ENCODE measurements at regions not wholly inside any gene's neighbourhood (a gene's known extent, or its start where the extent isn't known, plus 50 kb on each side); places are given as distances from the start of the nearest gene placed in this dataset.

DNA sequence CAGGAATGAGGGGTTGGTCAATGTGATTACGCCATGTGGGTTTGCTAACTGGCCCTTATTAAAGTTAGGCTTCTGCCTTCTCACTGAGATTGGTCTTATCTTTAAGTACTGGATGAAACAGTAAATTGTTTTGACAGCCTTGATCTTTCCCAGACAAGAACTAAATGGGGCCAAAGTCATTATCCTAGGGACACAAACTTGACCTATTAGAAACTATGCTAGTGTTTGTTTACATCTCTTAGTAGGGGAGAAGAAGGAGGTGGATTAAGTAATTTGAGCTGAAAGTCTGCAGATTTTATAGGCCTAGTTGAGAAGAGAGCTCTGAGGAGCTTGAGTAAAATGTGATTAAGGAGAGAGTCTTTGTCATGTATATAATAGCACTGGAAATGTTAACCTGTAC lies 386.9 kb downstream of the HTR7 start:
- Histone ChIP-seq H3K9ac (ENCODE audit: low read length) (no peak overlapping the region), H3K79me2 (ENCODE audit: low read length) (no peaks in the 10 kb centered on the region), H3K9me3 (ENCODE audit: low read length) (no peaks in the 10 kb centered on the region), H3K9me2 (replicated peaks; ENCODE audit: low read length) (no peaks in the 10 kb centered on the region), H3K4me3 (ENCODE audit: low read length) (no peak overlapping the region), H3K4me1 (ENCODE audit: insufficient read depth, low read length) (no peaks in the 10 kb centered on the region), H2AFZ (ENCODE audit: low read length) (no peak overlapping the region), H3K27ac (ENCODE audit: low read length) (no peak overlapping the region), H4K20me1 (ENCODE audit: low read length) (no peaks in the 10 kb centered on the region), H3K4me2 (ENCODE audit: low read length) (no peak overlapping the region), H3F3A (ENCODE audit: low read length, unreplicated experiment) (no peaks in the 10 kb centered on the region), H3K27me3 (ENCODE audit: low read length) (no peaks in the 10 kb centered on the region), H3K36me3 (ENCODE audit: low read depth, low read length) (no peaks in the 10 kb centered on the region)
- ATAC-seq: no peak
- TF ChIP-seq EZH2phosphoT487 (IDR thresholded peaks at IDR 0.05; ENCODE audit: borderline replicate concordance, low read length) (no peak), EZH2 (IDR thresholded peaks at IDR 0.05; ENCODE audit: low read length, unreplicated experiment) (no peak)
- TF ChIP-seq, protein P1, sequence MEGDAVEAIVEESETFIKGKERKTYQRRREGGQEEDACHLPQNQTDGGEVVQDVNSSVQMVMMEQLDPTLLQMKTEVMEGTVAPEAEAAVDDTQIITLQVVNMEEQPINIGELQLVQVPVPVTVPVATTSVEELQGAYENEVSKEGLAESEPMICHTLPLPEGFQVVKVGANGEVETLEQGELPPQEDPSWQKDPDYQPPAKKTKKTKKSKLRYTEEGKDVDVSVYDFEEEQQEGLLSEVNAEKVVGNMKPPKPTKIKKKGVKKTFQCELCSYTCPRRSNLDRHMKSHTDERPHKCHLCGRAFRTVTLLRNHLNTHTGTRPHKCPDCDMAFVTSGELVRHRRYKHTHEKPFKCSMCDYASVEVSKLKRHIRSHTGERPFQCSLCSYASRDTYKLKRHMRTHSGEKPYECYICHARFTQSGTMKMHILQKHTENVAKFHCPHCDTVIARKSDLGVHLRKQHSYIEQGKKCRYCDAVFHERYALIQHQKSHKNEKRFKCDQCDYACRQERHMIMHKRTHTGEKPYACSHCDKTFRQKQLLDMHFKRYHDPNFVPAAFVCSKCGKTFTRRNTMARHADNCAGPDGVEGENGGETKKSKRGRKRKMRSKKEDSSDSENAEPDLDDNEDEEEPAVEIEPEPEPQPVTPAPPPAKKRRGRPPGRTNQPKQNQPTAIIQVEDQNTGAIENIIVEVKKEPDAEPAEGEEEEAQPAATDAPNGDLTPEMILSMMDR (conservative IDR thresholded peaks at IDR 0.05; ENCODE audit: low read depth, low read length): no peak
- intact Hi-C loops (cut with micrococcal nuclease): no loop called here
- BruUV-seq (replicated peaks): no TSS peak
- POLR2A ChIA-PET (ENCODE audit: unreplicated experiment): no interaction called here
- DNase-seq: no peak
- CTCF ChIA-PET: no interaction called here

DNA sequence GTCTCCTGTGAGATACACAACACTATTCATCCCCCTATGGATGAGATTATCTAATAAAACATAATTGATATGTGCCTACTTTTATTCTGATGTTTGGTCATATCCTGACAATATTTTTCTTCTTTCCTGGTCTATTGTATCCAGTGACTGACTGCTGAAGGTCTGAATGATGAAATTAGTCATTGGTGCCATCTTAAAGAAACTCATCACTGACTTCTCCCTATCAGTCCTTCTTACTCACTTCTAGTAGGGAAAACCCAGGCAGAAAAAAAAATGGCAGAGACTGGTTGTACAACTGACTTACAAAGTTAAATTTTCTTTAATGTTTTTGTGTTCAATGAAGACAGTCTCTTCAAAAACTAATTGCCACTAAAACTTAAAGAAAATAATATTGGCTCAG lies 377.4 kb downstream of the HTR7 start:
- TF ChIP-seq, protein P1 (conservative IDR thresholded peaks at IDR 0.05; ENCODE audit: low read depth, low read length): no peak
- TF ChIP-seq EZH2phosphoT487 (IDR thresholded peaks at IDR 0.05; ENCODE audit: borderline replicate concordance, low read length) (no peak), EZH2 (IDR thresholded peaks at IDR 0.05; ENCODE audit: low read length, unreplicated experiment) (no peak)
- Histone ChIP-seq H2AFZ (ENCODE audit: low read length) (no peak overlapping the region), H3K79me2 (ENCODE audit: low read length) (no peaks in the 10 kb centered on the region), H3F3A (ENCODE audit: low read length, unreplicated experiment) (no peaks in the 10 kb centered on the region), H3K4me3 (ENCODE audit: low read length) (no peak overlapping the region), H3K4me2 (ENCODE audit: low read length) (no peak overlapping the region), H3K36me3 (ENCODE audit: low read depth, low read length) (no peaks in the 10 kb centered on the region), H3K27ac (ENCODE audit: low read length) (no peak overlapping the region), H3K9me3 (ENCODE audit: low read length) (no peaks in the 10 kb centered on the region), H3K27me3 (ENCODE audit: low read length) (no peaks in the 10 kb centered on the region), H3K4me1 (ENCODE audit: insufficient read depth, low read length) (peaks cover 8% of the 10 kb centered on the region), H4K20me1 (ENCODE audit: low read length) (no peaks in the 10 kb centered on the region), H3K9me2 (replicated peaks; ENCODE audit: low read length) (no peaks in the 10 kb centered on the region), H3K9ac (ENCODE audit: low read length) (no peak overlapping the region)
- CTCF ChIA-PET: no interaction called here
- no TSS peak for BruUV-seq (replicated peaks)
- DNase-seq (no peak), ATAC-seq (no peak)
- POLR2A ChIA-PET (ENCODE audit: unreplicated experiment): no interaction called here
- intact Hi-C loops (cut with micrococcal nuclease): no loop called here

DNA sequence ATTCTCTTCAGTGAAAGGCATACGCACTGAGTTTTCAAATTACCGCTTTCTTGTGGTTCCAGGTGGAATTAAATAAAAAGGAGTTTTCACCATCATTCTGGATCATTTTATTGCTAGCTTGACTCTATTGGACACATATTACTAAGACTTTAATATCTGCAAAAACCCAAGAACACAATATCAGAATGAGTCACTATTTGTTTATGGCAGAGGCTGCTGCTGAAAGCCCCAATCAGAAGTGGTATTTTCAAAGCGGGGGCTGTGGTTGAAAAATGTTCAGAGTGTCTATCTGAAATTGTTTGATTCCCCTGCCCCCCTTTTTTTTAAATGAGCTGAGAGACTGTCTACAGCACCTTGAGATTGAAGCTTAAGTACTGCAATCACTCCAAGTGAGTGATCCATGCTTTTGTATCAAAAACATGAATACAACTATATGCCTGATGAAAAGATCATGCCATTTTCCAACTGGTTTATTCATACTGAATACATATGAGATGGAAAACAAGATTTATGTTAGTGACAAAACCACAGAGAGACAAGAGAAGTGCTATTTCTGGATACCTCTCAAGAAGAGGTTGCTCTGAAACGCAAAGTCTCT lies 376.4 kb downstream of the HTR7 start:
- CTCF ChIA-PET: no interaction called here
- intact Hi-C loops (cut with micrococcal nuclease): no loop called here

More for the DNA sequence above, 376.4 kb downstream of the HTR7 start:
- H3K79me2 ChIP-seq (ENCODE audit: low read length): no peaks in the 10 kb centered on the region
- H4K20me1 ChIP-seq (ENCODE audit: low read length): no peaks in the 10 kb centered on the region
- H3K4me1 ChIP-seq (ENCODE audit: insufficient read depth, low read length): peaks cover 8% of the 10 kb centered on the region
- H3K9me3 ChIP-seq (ENCODE audit: low read length): no peaks in the 10 kb centered on the region
- DNase-seq (peak; percentile 26), ATAC-seq (peak; percentile 38; the same call in 1 of the 2 replicates)
- H3K9ac ChIP-seq (ENCODE audit: low read length): no peak overlapping the region
- no peak overlapping the region for H3K4me3 ChIP-seq (ENCODE audit: low read length)
- H3K27ac ChIP-seq (ENCODE audit: low read length): no peak overlapping the region
- POLR2A ChIA-PET (ENCODE audit: unreplicated experiment): interaction anchor here (0.6 kb wide), 1 partner anchor 411 kb away, joined by 3 read pairs; no protein-coding TSS in a partner anchor
- no peaks in the 10 kb centered on the region for H3K36me3 ChIP-seq (ENCODE audit: low read depth, low read length)
- no peaks in the 10 kb centered on the region for H3K9me2 ChIP-seq (replicated peaks; ENCODE audit: low read length)
- H2AFZ ChIP-seq (ENCODE audit: low read length): no peak overlapping the region
- no peak for TF ChIP-seq EZH2phosphoT487 (IDR thresholded peaks at IDR 0.05; ENCODE audit: borderline replicate concordance, low read length)
- TF ChIP-seq EZH2 (IDR thresholded peaks at IDR 0.05; ENCODE audit: low read length, unreplicated experiment): no peak
- TF ChIP-seq, protein P1 (conservative IDR thresholded peaks at IDR 0.05; ENCODE audit: low read depth, low read length): no peak
- no peaks in the 10 kb centered on the region for H3F3A ChIP-seq (ENCODE audit: low read length, unreplicated experiment)
- no TSS peak for BruUV-seq (replicated peaks)
- H3K4me2 ChIP-seq (ENCODE audit: low read length): no peak overlapping the region
- no peaks in the 10 kb centered on the region for H3K27me3 ChIP-seq (ENCODE audit: low read length)
